ENCODE measurements at regions not wholly inside any gene's neighbourhood (a gene's known extent, or its start where the extent isn't known, plus 50 kb on each side); places are given as distances from the start of the nearest gene placed in this dataset.

DNA sequence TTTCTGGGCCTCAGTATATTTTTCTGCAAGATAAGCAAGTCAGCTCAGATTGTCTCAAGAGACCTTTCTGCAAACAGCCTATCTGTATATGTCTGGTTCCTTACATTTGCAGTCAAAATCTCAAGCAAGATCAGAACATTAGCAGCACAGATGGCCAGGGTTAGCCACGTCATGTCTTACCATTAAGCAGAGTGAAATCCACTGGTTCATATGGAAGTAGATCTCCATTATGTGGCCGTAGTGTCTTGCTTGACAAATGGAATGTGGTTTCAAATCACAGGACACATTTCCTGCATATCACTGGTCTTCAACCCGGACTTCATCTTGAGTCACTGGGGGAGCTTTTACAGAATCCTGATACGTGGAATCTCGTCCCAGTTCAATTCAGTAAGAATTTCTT is 500.2 kb downstream of the FBXO15 start:
- no peak overlapping the region for H2AFZ ChIP-seq (ENCODE audit: low read depth, low read length)
- H3K4ac ChIP-seq (ENCODE audit: low read depth in 1 of 2, low read length in 2 of 2), result no peak overlapping the region
- H4K8ac ChIP-seq (ENCODE audit: low read length), result no peak overlapping the region
- WGBS, result 96% methylated on average over 5 of the region's 5 CpGs
- no peak overlapping the region for H3K18ac ChIP-seq (ENCODE audit: low read depth in 1 of 2, low read length in 2 of 2)
- H2BK15ac ChIP-seq (ENCODE audit: low read depth, poor library complexity, severe bottlenecking), result no peak overlapping the region
- H3K9ac ChIP-seq (ENCODE audit: low read length), result peak overlapping the region; percentile 19
- H3K4me1 ChIP-seq (ENCODE audit: control insufficient read depth, insufficient read depth, low read depth, low read length), result no peaks in the 10 kb centered on the region
- H2BK12ac ChIP-seq (ENCODE audit: low read length in 2 of 2), result no peak overlapping the region
- no peak overlapping the region for H3K27ac ChIP-seq (ENCODE audit: low read length, poor library complexity, severe bottlenecking)
- no peak overlapping the region for H2BK5ac ChIP-seq (ENCODE audit: low read depth, low read length, poor library complexity, severe bottlenecking)
- H3K36me3 ChIP-seq (ENCODE audit: control insufficient read depth in 1 of 2, insufficient read depth in 2 of 2, low read depth in 1 of 2, low read length in 2 of 2), result no peaks in the 10 kb centered on the region
- no peaks in the 10 kb centered on the region for H3K79me1 ChIP-seq (replicated peaks; ENCODE audit: low read length, poor library complexity, severe bottlenecking)
- no peak overlapping the region for H3K23ac ChIP-seq (ENCODE audit: low read length in 2 of 2)
- no peak overlapping the region for H2AK5ac ChIP-seq (ENCODE audit: low read length, severe bottlenecking)
- no peaks in the 10 kb centered on the region for H3K9me3 ChIP-seq (ENCODE audit: control insufficient read depth, low read length)
- H3K14ac ChIP-seq (ENCODE audit: low read length in 2 of 2), result no peak overlapping the region
- DNase-seq, result no peak
- no peaks in the 10 kb centered on the region for H3K27me3 ChIP-seq (ENCODE audit: control insufficient read depth in 1 of 2, insufficient read depth in 1 of 2, low read length in 2 of 2)
- no peak overlapping the region for H4K91ac ChIP-seq (ENCODE audit: low read length)
- H2BK120ac ChIP-seq (ENCODE audit: low read depth, low read length), result peak overlapping the region; percentile 82
- H3K4me3 ChIP-seq (ENCODE audit: insufficient read depth in 1 of 2, low read depth in 1 of 2, low read length in 2 of 2), result no peak overlapping the region
- no peak overlapping the region for H3K4me2 ChIP-seq (ENCODE audit: low read length, poor library complexity, severe bottlenecking)

DNA sequence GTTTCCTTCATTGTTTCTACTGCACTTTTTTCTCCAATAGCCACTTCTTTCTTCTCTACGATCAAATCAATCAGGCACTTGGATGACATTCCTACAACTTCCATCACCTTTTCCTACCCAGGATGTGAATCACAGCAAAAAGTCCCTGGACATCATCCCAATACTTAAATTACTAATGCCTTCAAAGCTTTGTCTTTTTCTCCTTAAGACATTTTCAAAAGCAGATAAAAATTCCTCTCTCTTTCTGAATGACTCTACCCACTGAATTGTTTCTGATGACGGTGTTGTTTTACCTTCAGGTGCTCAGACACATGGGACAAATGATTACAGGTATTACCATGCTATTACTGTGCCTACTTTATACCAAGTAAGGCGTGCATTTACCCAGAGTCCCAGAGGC is 500.9 kb downstream of the FBXO15 start:
- no peak overlapping the region for H4K91ac ChIP-seq (ENCODE audit: low read length)
- peak; percentile 42 for DNase-seq
- no peaks in the 10 kb centered on the region for H3K4me1 ChIP-seq (ENCODE audit: control insufficient read depth, insufficient read depth, low read depth, low read length)
- 50% methylated on average over 3 of the region's 3 CpGs for WGBS
- H2BK5ac ChIP-seq (ENCODE audit: low read depth, low read length, poor library complexity, severe bottlenecking), result no peak overlapping the region
- H3K9me3 ChIP-seq (ENCODE audit: control insufficient read depth, low read length), result no peaks in the 10 kb centered on the region
- no peak overlapping the region for H2AFZ ChIP-seq (ENCODE audit: low read depth, low read length)
- H3K4ac ChIP-seq (ENCODE audit: low read depth in 1 of 2, low read length in 2 of 2), result peak overlapping the region in 1 of 2 experiments; percentile 6
- no peak overlapping the region for H3K14ac ChIP-seq (ENCODE audit: low read length in 2 of 2)
- no peak overlapping the region for H2BK15ac ChIP-seq (ENCODE audit: low read depth, poor library complexity, severe bottlenecking)
- no peak overlapping the region for H2AK5ac ChIP-seq (ENCODE audit: low read length, severe bottlenecking)
- no peak overlapping the region for H2BK12ac ChIP-seq (ENCODE audit: low read length in 2 of 2)
- no peak overlapping the region for H2BK120ac ChIP-seq (ENCODE audit: low read depth, low read length)
- no peak overlapping the region for H3K4me3 ChIP-seq (ENCODE audit: insufficient read depth in 1 of 2, low read depth in 1 of 2, low read length in 2 of 2)
- H3K27ac ChIP-seq (ENCODE audit: low read length, poor library complexity, severe bottlenecking), result no peak overlapping the region
- no peak overlapping the region for H4K8ac ChIP-seq (ENCODE audit: low read length)
- H3K79me1 ChIP-seq (replicated peaks; ENCODE audit: low read length, poor library complexity, severe bottlenecking), result no peaks in the 10 kb centered on the region
- H3K18ac ChIP-seq (ENCODE audit: low read depth in 1 of 2, low read length in 2 of 2), result peak overlapping the region in 1 of 2 experiments; percentile 21
- H3K4me2 ChIP-seq (ENCODE audit: low read length, poor library complexity, severe bottlenecking), result no peak overlapping the region
- no peak overlapping the region for H3K23ac ChIP-seq (ENCODE audit: low read length in 2 of 2)
- H3K36me3 ChIP-seq (ENCODE audit: control insufficient read depth in 1 of 2, insufficient read depth in 2 of 2, low read depth in 1 of 2, low read length in 2 of 2), result no peaks in the 10 kb centered on the region
- peak overlapping the region; percentile 19 for H3K9ac ChIP-seq (ENCODE audit: low read length)
- no peaks in the 10 kb centered on the region for H3K27me3 ChIP-seq (ENCODE audit: control insufficient read depth in 1 of 2, insufficient read depth in 1 of 2, low read length in 2 of 2)

- H3K9me3 ChIP-seq (ENCODE audit: control insufficient read depth, low read length), result no peaks in the 10 kb centered on the region
- no peak overlapping the region for H2BK15ac ChIP-seq (ENCODE audit: low read depth, poor library complexity, severe bottlenecking)
- H3K9ac ChIP-seq (ENCODE audit: low read length), result no peak overlapping the region
- no peaks in the 10 kb centered on the region for H3K27me3 ChIP-seq (ENCODE audit: control insufficient read depth in 1 of 2, insufficient read depth in 1 of 2, low read length in 2 of 2)
- no peak overlapping the region for H4K91ac ChIP-seq (ENCODE audit: low read length)
- H3K4me1 ChIP-seq (ENCODE audit: control insufficient read depth, insufficient read depth, low read depth, low read length), result no peaks in the 10 kb centered on the region
- peak overlapping the region; percentile 35 for H3K27ac ChIP-seq (ENCODE audit: low read length, poor library complexity, severe bottlenecking)
- peak overlapping the region; percentile 6 to 49 for H3K4ac ChIP-seq (ENCODE audit: low read depth in 1 of 2, low read length in 2 of 2)
- H3K36me3 ChIP-seq (ENCODE audit: control insufficient read depth in 1 of 2, insufficient read depth in 2 of 2, low read depth in 1 of 2, low read length in 2 of 2), result no peaks in the 10 kb centered on the region
- H3K14ac ChIP-seq (ENCODE audit: low read length in 2 of 2), result no peak overlapping the region
- no peak overlapping the region for H2BK120ac ChIP-seq (ENCODE audit: low read depth, low read length)
- no peak overlapping the region for H2BK5ac ChIP-seq (ENCODE audit: low read depth, low read length, poor library complexity, severe bottlenecking)
- H2BK12ac ChIP-seq (ENCODE audit: low read length in 2 of 2), result peak overlapping the region in 1 of 2 experiments; percentile 5
- no peak for DNase-seq
- no peak overlapping the region for H3K23ac ChIP-seq (ENCODE audit: low read length in 2 of 2)
- peak overlapping the region; percentile 60 for H4K8ac ChIP-seq (ENCODE audit: low read length)
- WGBS, result 72% methylated on average over 4 of the region's 4 CpGs
- no peak overlapping the region for H3K4me2 ChIP-seq (ENCODE audit: low read length, poor library complexity, severe bottlenecking)
- H3K4me3 ChIP-seq (ENCODE audit: insufficient read depth in 1 of 2, low read depth in 1 of 2, low read length in 2 of 2), result no peak overlapping the region
- H3K79me1 ChIP-seq (replicated peaks; ENCODE audit: low read length, poor library complexity, severe bottlenecking), result no peaks in the 10 kb centered on the region
- no peak overlapping the region for H2AK5ac ChIP-seq (ENCODE audit: low read length, severe bottlenecking)
- H2AFZ ChIP-seq (ENCODE audit: low read depth, low read length), result peak overlapping the region; percentile 42
- H3K18ac ChIP-seq (ENCODE audit: low read depth in 1 of 2, low read length in 2 of 2), result peak overlapping the region; percentile 48 to 75
Measured at GRCh38 chr18:73646196-73646595, 501.4 kb downstream of the FBXO15 start.

GRCh38 chr18:73645160-73645715 is 502.4 kb downstream of the FBXO15 start:
- Histone ChIP-seq H3K27me3 (ENCODE audit: control insufficient read depth in 1 of 2, insufficient read depth in 1 of 2, low read length in 2 of 2) (no peaks in the 10 kb centered on the region), H3K36me3 (ENCODE audit: control insufficient read depth in 1 of 2, insufficient read depth in 2 of 2, low read depth in 1 of 2, low read length in 2 of 2) (no peaks in the 10 kb centered on the region)
- WGBS, result 92% methylated on average over 1 of the region's 2 CpGs

More at GRCh38 chr18:73645160-73645715, 502.4 kb downstream of the FBXO15 start:
- Histone ChIP-seq H3K4me3 (ENCODE audit: insufficient read depth in 1 of 2, low read depth in 1 of 2, low read length in 2 of 2) (no peak overlapping the region), H3K79me1 (replicated peaks; ENCODE audit: low read length, poor library complexity, severe bottlenecking) (no peaks in the 10 kb centered on the region), H3K23ac (ENCODE audit: low read length in 2 of 2) (no peak overlapping the region), H3K9me3 (ENCODE audit: control insufficient read depth, low read length) (no peaks in the 10 kb centered on the region), H2BK12ac (ENCODE audit: low read length in 2 of 2) (no peak overlapping the region), H3K4ac (ENCODE audit: low read depth in 1 of 2, low read length in 2 of 2) (no peak overlapping the region), H2AK5ac (ENCODE audit: low read length, severe bottlenecking) (no peak overlapping the region), H3K9ac (ENCODE audit: low read length) (no peak overlapping the region), H3K27ac (ENCODE audit: low read length, poor library complexity, severe bottlenecking) (no peak overlapping the region), H3K4me2 (ENCODE audit: low read length, poor library complexity, severe bottlenecking) (no peak overlapping the region), H2BK15ac (ENCODE audit: low read depth, poor library complexity, severe bottlenecking) (no peak overlapping the region), H2BK120ac (ENCODE audit: low read depth, low read length) (no peak overlapping the region), H3K18ac (ENCODE audit: low read depth in 1 of 2, low read length in 2 of 2) (no peak overlapping the region), H2AFZ (ENCODE audit: low read depth, low read length) (no peak overlapping the region), H3K4me1 (ENCODE audit: control insufficient read depth, insufficient read depth, low read depth, low read length) (no peaks in the 10 kb centered on the region), H2BK5ac (ENCODE audit: low read depth, low read length, poor library complexity, severe bottlenecking) (no peak overlapping the region), H3K14ac (ENCODE audit: low read length in 2 of 2) (no peak overlapping the region), H4K8ac (ENCODE audit: low read length) (no peak overlapping the region), H4K91ac (ENCODE audit: low read length) (no peak overlapping the region)
- DNase-seq, result peak; percentile 44
